ENCODE measurements at regions not wholly inside any gene's neighbourhood (a gene's known extent, or its start where the extent isn't known, plus 50 kb on each side); places are given as distances from the start of the nearest gene placed in this dataset.

- peaks cover 9 to 29% (median 20%) of the 10 kb centered on the region in 4 donors for H3K4me1 ChIP-seq
- no peaks in the 10 kb centered on the region for H3K36me3 ChIP-seq
- no peak overlapping the region for H3K27ac ChIP-seq
- no peak overlapping the region for H3K4me3 ChIP-seq
- peaks cover 0 to 16% (median 9%) of the 10 kb centered on the region in 4 donors for H3K9me3 ChIP-seq
- 55 to 78% (median 63%) methylated on average over 3 of the region's 3 CpGs for WGBS, 5 donors
- peaks cover 0 to 55% (median 26%) of the 10 kb centered on the region in 3 donors for H3K27me3 ChIP-seq
- DNase-seq, result peak in 1 of 2 donors; percentile 35
- intact Hi-C loops (cut with DNase I; ENCODE audit: low total_unique reads), result no loop called here
- TF ChIP-seq EP300 (IDR thresholded peaks at IDR 0.05) (no peak), POLR2AphosphoS5 (IDR thresholded peaks at IDR 0.05) (no peak), POLR2A (IDR thresholded peaks at IDR 0.05) (no peak), CTCF (IDR thresholded peaks at IDR 0.05) (no peak)
Measured at GRCh38 chr21:45592208-45592619, 50.0 kb upstream of the SLC19A1 start.

- intact Hi-C loops (cut with DNase I; ENCODE audit: low total_unique reads), result no loop called here
Measured at GRCh38 chr21:45592626-45593134, 50.4 kb upstream of the SLC19A1 start.

GRCh38 chr21:45593162-45594022 lies 50.1 kb upstream of the PCBP3 start:
- Histone ChIP-seq H3K4me3 (no peak overlapping the region), H3K4me1 (peaks cover 9 to 29% (median 20%) of the 10 kb centered on the region in 4 donors), H3K36me3 (no peaks in the 10 kb centered on the region), H3K27ac (no peak overlapping the region), H3K27me3 (peaks cover 0 to 48% (median 26%) of the 10 kb centered on the region in 3 donors), H3K9me3 (peaks cover 0 to 7% (median 1%) of the 10 kb centered on the region in 4 donors)
- intact Hi-C loops (cut with DNase I; ENCODE audit: low total_unique reads), result no loop called here
- no peak for DNase-seq
- no peak for TF ChIP-seq CTCF (IDR thresholded peaks at IDR 0.05)
- TF ChIP-seq POLR2A (IDR thresholded peaks at IDR 0.05), result no peak
- TF ChIP-seq EP300 (IDR thresholded peaks at IDR 0.05), result no peak
- no peak for TF ChIP-seq POLR2AphosphoS5 (IDR thresholded peaks at IDR 0.05)
- WGBS, 5 donors, result 71 to 77% (median 75%) methylated on average over 21 to 26 of the region's 26 CpGs

More at GRCh38 chr21:45592626-45593134, 50.4 kb upstream of the SLC19A1 start:
- Histone ChIP-seq H3K4me3 (no peak overlapping the region), H3K27me3 (peaks cover 0 to 50% (median 26%) of the 10 kb centered on the region in 3 donors), H3K9me3 (peaks cover 0 to 12% (median 5%) of the 10 kb centered on the region in 4 donors), H3K36me3 (no peaks in the 10 kb centered on the region), H3K27ac (no peak overlapping the region), H3K4me1 (peaks cover 9 to 29% (median 20%) of the 10 kb centered on the region in 4 donors)
- TF ChIP-seq POLR2AphosphoS5 (IDR thresholded peaks at IDR 0.05), result no peak
- DNase-seq, result no peak
- WGBS, 5 donors, result 78 to 83% (median 81%) methylated on average over 14 of the region's 14 CpGs

Data from stomach (tissue), 8 donors.